Endothelial cell (in vitro differentiated cells): ENCODE measurements at regions not wholly inside any gene's neighbourhood (a gene's known extent, or its start where the extent isn't known, plus 50 kb on each side); places are given as distances from the start of the nearest gene placed in this dataset.

Source experiments
- DNase-seq: peaks from one replicate; pipeline ENCODE4 v3.0.0; 2021; ENCODE audit warnings: low spot score
- H3K27ac Mint-ChIP-seq: one replicate; pipeline ENCODE4 v1.8.0; 2021; ENCODE audit warnings: mixed read lengths, inconsistent platforms; ENCODE audit not compliant: unreplicated experiment
- H3K27me3 Mint-ChIP-seq: one replicate; pipeline ENCODE4 v1.8.0; 2021; ENCODE audit warnings: mild to moderate bottlenecking, moderate library complexity, mixed read lengths, inconsistent platforms; ENCODE audit not compliant: unreplicated experiment
- H3K36me3 Mint-ChIP-seq: one replicate; pipeline ENCODE4 v1.8.0; 2021; ENCODE audit warnings: mild to moderate bottlenecking, low read depth, mixed read lengths, inconsistent platforms; ENCODE audit not compliant: unreplicated experiment
- H3K4me1 Mint-ChIP-seq: one replicate; pipeline ENCODE4 v1.8.0; 2021; ENCODE audit warnings: mild to moderate bottlenecking, mixed read lengths, inconsistent platforms; ENCODE audit not compliant: unreplicated experiment
- H3K4me3 Mint-ChIP-seq: one replicate; pipeline ENCODE4 v1.8.0; 2021; ENCODE audit warnings: mild to moderate bottlenecking, mixed read lengths, inconsistent platforms; ENCODE audit not compliant: unreplicated experiment
- H3K9me3 Mint-ChIP-seq: one replicate; pipeline ENCODE4 v1.8.0; 2021; ENCODE audit warnings: mixed read lengths, inconsistent platforms; ENCODE audit not compliant: unreplicated experiment
- TF ChIP-seq, protein P1 (sequence below): fragments of 200-600 bp; sonication (generic); IDR thresholded peaks from one replicate; pipeline ENCODE4 v1.5.0; 2021; ENCODE audit warnings: antibody characterized with exemption; ENCODE audit not compliant: unreplicated experiment

DNA sequence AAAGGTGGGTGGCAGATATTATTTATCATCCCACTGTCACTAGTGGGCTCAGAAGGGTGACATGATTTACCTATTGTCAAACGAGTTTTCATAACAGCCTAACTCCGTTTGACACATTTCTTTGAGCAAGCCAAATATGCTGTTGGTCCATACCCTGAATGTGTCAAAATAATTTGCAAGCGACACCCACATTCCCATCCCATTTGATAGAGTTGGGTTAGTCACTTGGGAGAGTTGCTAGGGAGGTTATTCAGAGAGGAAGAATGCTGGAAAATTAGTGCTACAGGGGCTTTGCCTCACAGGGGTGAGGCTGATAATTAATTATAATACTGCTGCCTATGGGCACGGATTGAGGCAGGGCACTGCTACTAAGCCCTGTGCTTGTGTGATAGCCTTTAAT, 98.5 kb upstream of the FHIT start:
- TF ChIP-seq, protein P1, sequence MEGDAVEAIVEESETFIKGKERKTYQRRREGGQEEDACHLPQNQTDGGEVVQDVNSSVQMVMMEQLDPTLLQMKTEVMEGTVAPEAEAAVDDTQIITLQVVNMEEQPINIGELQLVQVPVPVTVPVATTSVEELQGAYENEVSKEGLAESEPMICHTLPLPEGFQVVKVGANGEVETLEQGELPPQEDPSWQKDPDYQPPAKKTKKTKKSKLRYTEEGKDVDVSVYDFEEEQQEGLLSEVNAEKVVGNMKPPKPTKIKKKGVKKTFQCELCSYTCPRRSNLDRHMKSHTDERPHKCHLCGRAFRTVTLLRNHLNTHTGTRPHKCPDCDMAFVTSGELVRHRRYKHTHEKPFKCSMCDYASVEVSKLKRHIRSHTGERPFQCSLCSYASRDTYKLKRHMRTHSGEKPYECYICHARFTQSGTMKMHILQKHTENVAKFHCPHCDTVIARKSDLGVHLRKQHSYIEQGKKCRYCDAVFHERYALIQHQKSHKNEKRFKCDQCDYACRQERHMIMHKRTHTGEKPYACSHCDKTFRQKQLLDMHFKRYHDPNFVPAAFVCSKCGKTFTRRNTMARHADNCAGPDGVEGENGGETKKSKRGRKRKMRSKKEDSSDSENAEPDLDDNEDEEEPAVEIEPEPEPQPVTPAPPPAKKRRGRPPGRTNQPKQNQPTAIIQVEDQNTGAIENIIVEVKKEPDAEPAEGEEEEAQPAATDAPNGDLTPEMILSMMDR = no peak
- DNase-seq = no peak
- Mint-ChIP-seq H3K36me3 (no peaks in the 10 kb centered on the region), H3K4me3 (no peak overlapping the region), H3K27me3 (no peaks in the 10 kb centered on the region), H3K9me3 (no peaks in the 10 kb centered on the region), H3K27ac (no peak overlapping the region), H3K4me1 (peaks cover 11% of the 10 kb centered on the region)

DNA sequence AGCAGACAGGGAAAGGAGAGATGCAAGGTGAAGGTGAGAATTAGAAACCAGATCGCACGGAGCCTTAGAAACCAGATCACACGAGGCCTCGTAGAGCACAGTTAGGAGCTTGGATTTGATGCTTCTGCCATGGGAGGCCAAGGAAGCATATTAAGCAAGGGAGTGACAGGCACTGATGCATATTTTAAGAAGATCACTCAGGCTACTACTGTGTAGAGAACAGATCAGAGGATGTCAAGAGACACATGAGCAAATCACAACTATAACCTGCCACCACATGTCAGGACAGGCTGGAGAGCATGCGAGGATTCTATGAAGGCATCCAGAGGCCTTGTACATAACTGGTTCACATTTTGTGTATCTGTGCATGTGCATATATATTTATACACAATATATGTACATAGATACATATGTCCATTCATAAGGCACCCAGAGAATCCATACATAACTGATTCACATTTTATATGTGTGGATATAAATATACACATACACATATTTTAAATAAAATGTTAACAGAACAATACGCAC, 99.6 kb upstream of the FHIT start:
- TF ChIP-seq, protein P1 = no peak
- H3K27ac Mint-ChIP-seq = no peak overlapping the region
- no peak overlapping the region for H3K4me3 Mint-ChIP-seq
- no peaks in the 10 kb centered on the region for H3K27me3 Mint-ChIP-seq
- peaks cover 11% of the 10 kb centered on the region for H3K4me1 Mint-ChIP-seq
- H3K36me3 Mint-ChIP-seq = no peaks in the 10 kb centered on the region
- no peaks in the 10 kb centered on the region for H3K9me3 Mint-ChIP-seq
- DNase-seq = no peak

DNA sequence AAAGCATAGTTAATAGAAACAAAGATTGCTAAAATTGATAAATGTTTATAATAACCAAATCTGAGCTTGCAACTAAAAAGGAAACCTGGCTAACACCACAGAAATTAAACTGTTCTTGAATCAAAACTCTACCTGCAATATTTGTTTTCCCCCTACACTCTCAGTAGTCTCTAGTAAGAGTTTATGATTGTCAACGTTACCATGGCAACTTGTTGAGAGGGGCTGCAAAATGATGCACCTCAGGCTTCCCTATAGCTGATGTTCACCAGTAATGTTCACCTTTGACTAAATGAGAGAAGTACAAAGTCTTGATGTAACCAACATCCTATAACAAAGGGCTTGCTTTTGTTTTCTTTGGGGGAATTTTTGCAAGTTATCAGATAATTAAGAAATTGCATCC, 101.1 kb upstream of the FHIT start:
- H3K36me3 Mint-ChIP-seq = no peaks in the 10 kb centered on the region
- no peak overlapping the region for H3K4me3 Mint-ChIP-seq

DNA sequence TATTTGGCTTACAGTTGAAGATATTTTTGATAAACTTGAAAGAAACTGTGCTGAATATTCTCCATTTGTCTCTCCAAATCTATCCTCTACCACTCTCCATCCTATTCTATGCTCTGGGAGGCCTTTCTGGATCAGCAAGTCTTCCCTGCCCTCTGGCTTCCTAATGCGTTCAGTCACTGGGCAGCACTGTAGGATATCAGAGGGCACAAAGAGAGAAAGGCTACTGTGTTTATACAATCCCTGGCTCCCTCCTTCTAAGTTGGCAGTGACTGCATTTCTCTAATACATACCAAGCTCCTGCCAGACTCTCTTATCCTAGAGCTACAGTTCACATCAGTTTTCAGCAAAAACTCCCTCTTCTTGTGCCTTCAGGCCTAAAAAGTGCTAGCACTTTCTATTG, 102.1 kb upstream of the FHIT start:
- Mint-ChIP-seq H3K27ac (no peak overlapping the region), H3K4me1 (peaks cover 10% of the 10 kb centered on the region), H3K4me3 (no peak overlapping the region), H3K27me3 (no peaks in the 10 kb centered on the region), H3K9me3 (no peaks in the 10 kb centered on the region), H3K36me3 (no peaks in the 10 kb centered on the region)
- DNase-seq = no peak
- TF ChIP-seq, protein P1 = no peak

More for the DNA sequence above, 101.1 kb upstream of the FHIT start:
- H3K27me3 Mint-ChIP-seq = no peaks in the 10 kb centered on the region
- no peak overlapping the region for H3K27ac Mint-ChIP-seq
- H3K9me3 Mint-ChIP-seq = no peaks in the 10 kb centered on the region
- TF ChIP-seq, protein P1 = no peak
- H3K4me1 Mint-ChIP-seq = peaks cover 11% of the 10 kb centered on the region
- DNase-seq = no peak

DNA sequence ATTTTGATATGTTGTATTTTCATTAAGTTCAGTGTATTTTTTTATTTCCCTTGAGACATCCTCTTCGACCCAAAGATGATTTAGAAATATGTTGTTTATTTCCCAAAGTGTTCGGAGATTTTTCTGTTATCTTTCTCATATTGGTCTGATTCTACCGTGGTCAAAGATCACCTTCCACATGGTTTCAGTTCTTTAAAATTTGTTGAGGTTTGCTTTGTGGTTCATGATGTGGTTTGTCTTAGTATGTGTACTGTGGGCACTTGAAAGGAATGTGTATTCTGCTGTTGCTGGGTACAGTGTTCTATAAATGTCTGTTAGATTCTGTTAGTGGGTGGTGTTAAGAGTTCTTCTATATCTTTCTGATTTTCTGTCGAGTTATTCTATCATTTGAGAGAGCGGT, 103.4 kb upstream of the FHIT start:
- Mint-ChIP-seq H3K36me3 (no peaks in the 10 kb centered on the region), H3K27ac (no peak overlapping the region), H3K27me3 (no peaks in the 10 kb centered on the region), H3K9me3 (no peaks in the 10 kb centered on the region), H3K4me3 (no peak overlapping the region), H3K4me1 (no peaks in the 10 kb centered on the region)
- DNase-seq = no peak
- TF ChIP-seq, protein P1 = no peak
